WI38 (cell line): ENCODE measurements at regions not wholly inside any gene's neighbourhood (a gene's known extent, or its start where the extent isn't known, plus 50 kb on each side); places are given as distances from the start of the nearest gene placed in this dataset.

Source experiments
- H3K4me3 ChIP-seq: 2 replicates; pipeline ENCODE4 v1.5.1; 2011; ENCODE audit warnings: low read depth, mild to moderate bottlenecking, control low read depth, low read length
- CTCF ChIP-seq: IDR thresholded peaks from 2 replicates; pipeline ENCODE4 v1.5.1; 2012; ENCODE audit warnings: low read depth, mild to moderate bottlenecking, control low read depth, low read length

DNA sequence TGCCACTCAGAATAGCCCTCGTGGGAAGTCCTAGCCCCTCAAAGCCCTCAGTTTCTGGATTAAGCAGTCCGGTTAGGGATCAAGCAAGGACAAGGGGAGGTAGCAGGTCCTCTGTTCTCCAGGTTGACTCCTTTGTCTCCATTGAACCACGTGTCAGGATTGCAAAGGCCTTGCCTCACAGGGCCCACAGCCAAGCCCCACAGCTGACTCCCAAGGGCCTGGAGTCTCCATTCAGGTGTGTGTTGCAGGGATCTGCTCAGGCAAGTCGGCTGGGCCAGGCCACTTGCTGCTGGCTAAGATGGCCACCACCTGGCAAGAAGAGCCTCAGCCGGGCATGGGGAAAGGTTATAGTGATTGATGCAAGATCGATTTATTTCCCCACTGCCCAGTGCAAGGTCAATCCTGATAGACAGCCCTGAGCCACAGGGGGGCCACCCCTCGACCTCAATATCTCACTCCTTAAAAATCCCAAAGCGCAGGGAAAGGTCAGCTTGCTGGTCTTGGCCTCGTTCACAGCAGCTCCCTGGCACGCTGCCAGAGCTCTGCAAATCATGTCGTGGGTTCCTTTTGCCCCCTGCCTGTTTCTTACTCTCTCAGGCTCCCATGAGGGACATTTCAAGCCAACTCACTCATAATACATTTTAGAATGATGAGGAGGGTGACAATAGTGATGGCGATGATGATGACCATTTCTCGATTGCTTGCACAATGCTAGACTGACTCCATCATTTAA, 75.9 kb downstream of the EDN3 start:
- TF ChIP-seq CTCF: no peak
- H3K4me3 ChIP-seq: no peak overlapping the region

DNA sequence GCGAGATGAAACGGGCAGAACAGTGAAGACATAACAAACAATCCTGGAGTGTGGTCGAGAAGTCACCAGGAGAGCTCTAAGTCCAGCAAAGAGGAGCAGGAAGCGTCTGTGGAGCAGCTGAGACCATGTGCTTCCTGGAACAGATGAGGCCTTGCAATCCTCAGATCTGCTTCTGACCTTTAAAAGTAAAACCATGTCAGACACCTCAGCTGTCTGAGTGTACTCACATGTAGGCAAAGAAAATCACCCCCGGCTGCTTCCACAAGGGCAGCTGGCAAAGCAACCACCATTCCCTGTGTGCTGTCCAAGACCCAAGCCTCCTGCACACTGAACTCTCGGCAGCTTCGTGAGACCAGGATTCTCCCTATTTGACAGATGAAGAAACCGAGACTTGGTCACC, 76.6 kb downstream of the EDN3 start:
- H3K4me3 ChIP-seq: no peak overlapping the region
- no peak for TF ChIP-seq CTCF

DNA sequence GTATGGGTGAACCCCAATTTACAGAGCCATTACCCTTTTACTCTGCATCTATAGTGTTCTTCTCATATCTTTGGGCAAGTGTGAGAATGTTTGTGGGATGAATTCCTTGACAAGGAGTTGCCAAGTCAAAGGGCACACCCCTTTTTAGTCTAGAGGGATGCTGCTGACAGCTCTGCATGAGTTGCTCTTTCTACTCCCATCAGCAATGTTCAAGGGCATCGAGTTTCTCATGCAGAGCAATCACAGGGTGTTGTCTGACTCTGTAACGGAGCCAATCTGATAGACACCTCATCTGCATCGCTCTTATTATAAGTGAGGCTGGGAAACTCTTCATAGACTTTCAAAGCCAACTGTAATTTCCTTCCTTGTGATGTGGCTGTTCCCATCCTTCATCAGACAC, 77.4 kb downstream of the EDN3 start:
- H3K4me3 ChIP-seq: no peak overlapping the region
- TF ChIP-seq CTCF: no peak

- no peak for TF ChIP-seq CTCF
- no peak overlapping the region for H3K4me3 ChIP-seq
Observed at GRCh38 chr20:59378396-59378795, 78.0 kb downstream of the EDN3 start.

DNA sequence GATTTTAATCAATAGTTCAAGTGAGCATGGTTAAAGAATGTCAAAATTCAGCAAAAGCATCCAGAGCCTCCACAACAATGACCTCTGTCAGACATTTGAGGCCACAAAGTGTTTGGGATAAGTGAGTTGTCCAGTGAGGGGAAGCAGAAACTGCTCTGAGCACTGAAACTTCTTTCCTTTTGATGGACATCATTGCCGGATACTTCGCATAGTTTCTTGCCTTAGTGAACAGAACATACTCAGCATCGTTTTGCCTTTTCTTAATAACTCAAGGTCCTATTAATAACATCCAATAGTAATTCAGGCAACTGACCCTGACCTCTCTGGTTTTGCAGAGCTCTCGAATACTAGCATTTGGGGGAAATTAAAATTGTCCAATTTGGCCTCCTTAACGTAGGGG, 78.6 kb downstream of the EDN3 start:
- TF ChIP-seq CTCF: no peak
- no peak overlapping the region for H3K4me3 ChIP-seq

- TF ChIP-seq CTCF: no peak
- no peak overlapping the region for H3K4me3 ChIP-seq
Observed at GRCh38 chr20:59381689-59382088, 81.3 kb downstream of the EDN3 start.

DNA sequence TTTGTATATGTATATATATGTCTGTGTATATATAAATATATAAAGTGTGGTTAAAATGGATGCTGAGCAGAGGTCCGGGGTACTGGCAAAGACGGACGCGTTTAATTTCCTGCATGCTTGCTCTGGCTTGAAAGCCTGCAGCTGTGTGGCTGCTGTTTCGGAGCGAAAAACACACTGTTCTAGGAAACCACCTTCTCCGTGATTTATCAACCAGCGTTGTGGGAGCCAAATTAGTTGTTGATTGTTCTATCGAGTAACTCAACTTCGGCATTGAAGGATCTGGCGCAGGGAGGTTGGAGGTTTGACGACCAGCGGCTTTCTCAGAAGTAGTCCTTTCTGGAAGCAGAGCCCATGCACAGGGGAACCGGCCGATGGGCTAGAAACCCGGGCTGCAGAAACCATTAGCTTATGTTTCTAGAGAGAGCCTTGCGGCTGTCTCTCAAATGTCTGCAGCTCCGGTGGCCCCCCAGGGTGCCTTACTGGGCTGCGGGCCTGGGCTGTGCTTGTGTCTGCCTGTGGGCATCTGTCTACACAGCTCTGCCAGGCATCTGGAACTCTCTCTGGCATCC, 81.8 kb downstream of the EDN3 start:
- no peak overlapping the region for H3K4me3 ChIP-seq
- TF ChIP-seq CTCF: no peak
